Progenitor cell of endocrine pancreas (in vitro differentiated cells): ENCODE measurements at regions not wholly inside any gene's neighbourhood (a gene's known extent, or its start where the extent isn't known, plus 50 kb on each side); places are given as distances from the start of the nearest gene placed in this dataset.

Experiments used
- DNase-seq: peaks from one replicate; pipeline ENCODE4 v3.0.0; 2021; ENCODE audit warnings: low spot score; ENCODE audit not compliant: unreplicated experiment
- H3K27ac Mint-ChIP-seq: 2 replicates; pipeline ENCODE4 v1.8.0; 2021; ENCODE audit warnings: mild to moderate bottlenecking, moderate library complexity, mixed read lengths
- H3K27me3 Mint-ChIP-seq: 2 replicates; pipeline ENCODE4 v1.8.0; 2021; ENCODE audit warnings: mixed read lengths
- H3K36me3 Mint-ChIP-seq: 2 replicates; pipeline ENCODE4 v1.8.0; 2022; ENCODE audit warnings: mixed read lengths; ENCODE audit not compliant: insufficient read depth
- H3K4me1 Mint-ChIP-seq: 2 replicates; pipeline ENCODE4 v1.8.0; 2021; ENCODE audit warnings: low read depth, mixed read lengths
- H3K4me3 Mint-ChIP-seq: 2 replicates; pipeline ENCODE4 v1.8.0; 2021; ENCODE audit warnings: low read depth, mild to moderate bottlenecking, moderate library complexity, mixed read lengths
- H3K9me3 Mint-ChIP-seq: 2 replicates; pipeline ENCODE4 v1.8.0; 2021; ENCODE audit warnings: low read depth, mixed read lengths
- TF ChIP-seq, protein P1 (sequence below): fragments of 200-600 bp; sonication (generic); IDR thresholded peaks from one replicate; pipeline ENCODE4 v1.5.0; 2021; ENCODE audit warnings: antibody characterized with exemption, mild to moderate bottlenecking; ENCODE audit not compliant: unreplicated experiment

DNA sequence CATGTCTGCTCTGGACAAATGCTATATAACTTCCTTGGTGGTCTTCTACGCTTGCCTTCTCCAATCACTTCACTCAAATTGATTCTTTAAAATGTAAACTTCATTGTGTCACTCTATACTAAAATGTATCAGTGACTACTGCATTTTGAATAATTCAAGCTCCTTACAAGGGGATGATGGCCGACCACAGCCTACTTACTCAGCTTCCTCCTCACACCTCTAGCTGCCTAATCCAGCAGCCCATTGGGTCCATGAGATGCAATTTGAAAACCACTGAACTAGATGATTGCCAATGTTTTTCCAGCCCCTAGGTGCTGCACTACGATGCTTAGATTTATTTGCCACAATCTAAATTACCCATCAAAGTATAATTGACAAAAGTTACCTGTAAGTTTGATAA, 120.7 kb downstream of the CTAGE1 start:
- H3K4me3 Mint-ChIP-seq, result no peak overlapping the region
- H3K27ac Mint-ChIP-seq, result no peak overlapping the region
- H3K27me3 Mint-ChIP-seq, result no peaks in the 10 kb centered on the region
- H3K36me3 Mint-ChIP-seq, result no peaks in the 10 kb centered on the region
- no peak for DNase-seq
- no peaks in the 10 kb centered on the region for H3K9me3 Mint-ChIP-seq
- TF ChIP-seq, protein P1, sequence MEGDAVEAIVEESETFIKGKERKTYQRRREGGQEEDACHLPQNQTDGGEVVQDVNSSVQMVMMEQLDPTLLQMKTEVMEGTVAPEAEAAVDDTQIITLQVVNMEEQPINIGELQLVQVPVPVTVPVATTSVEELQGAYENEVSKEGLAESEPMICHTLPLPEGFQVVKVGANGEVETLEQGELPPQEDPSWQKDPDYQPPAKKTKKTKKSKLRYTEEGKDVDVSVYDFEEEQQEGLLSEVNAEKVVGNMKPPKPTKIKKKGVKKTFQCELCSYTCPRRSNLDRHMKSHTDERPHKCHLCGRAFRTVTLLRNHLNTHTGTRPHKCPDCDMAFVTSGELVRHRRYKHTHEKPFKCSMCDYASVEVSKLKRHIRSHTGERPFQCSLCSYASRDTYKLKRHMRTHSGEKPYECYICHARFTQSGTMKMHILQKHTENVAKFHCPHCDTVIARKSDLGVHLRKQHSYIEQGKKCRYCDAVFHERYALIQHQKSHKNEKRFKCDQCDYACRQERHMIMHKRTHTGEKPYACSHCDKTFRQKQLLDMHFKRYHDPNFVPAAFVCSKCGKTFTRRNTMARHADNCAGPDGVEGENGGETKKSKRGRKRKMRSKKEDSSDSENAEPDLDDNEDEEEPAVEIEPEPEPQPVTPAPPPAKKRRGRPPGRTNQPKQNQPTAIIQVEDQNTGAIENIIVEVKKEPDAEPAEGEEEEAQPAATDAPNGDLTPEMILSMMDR, result no peak
- peaks cover 10% of the 10 kb centered on the region for H3K4me1 Mint-ChIP-seq

DNA sequence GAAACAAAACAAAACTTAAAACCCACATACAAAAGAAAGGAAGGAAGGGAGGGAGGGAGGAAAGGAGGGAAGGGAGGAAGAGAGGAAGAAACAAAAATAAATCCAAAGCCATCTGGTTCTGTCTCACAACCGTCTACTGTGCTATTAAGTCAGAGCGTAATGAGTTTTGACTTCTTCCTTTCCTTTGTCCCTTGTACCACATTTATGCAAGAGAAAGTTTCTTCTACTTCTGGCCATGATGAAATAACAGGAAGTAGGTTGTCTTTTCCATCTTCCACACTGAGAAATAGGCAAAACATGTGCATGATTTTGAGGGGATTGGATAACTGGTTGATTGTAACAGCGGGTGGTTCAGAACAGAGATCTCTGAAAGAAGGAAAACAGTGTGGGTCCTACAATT, 121.4 kb downstream of the CTAGE1 start:
- peaks cover 3% of the 10 kb centered on the region for H3K4me1 Mint-ChIP-seq

DNA sequence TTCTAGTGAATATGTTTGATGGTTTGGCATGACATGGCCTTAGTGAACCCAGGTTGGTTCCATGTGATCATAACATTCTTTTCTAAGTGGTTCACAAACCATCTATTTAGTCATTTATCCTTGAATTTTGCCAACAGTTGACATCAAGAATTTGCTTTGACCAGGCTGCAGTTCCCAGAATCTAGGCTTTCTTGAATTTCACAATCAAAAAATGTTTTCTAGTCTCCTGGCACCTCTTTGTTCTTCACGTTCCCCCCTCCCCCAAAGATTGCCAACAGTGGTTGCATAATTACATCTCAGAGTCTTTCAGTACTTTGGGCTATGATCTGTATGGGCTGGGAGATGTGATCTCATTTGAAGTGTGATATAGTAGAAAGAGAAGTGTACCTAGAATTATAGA, 124.0 kb downstream of the GATA6 start:
- Mint-ChIP-seq H3K4me3 (no peak overlapping the region), H3K36me3 (no peaks in the 10 kb centered on the region), H3K27ac (no peak overlapping the region), H3K27me3 (no peaks in the 10 kb centered on the region), H3K4me1 (no peaks in the 10 kb centered on the region), H3K9me3 (peaks cover 4% of the 10 kb centered on the region)
- DNase-seq, result no peak
- TF ChIP-seq, protein P1, result no peak

More for the DNA sequence above, 121.4 kb downstream of the CTAGE1 start:
- DNase-seq, result no peak
- TF ChIP-seq, protein P1, result no peak
- Mint-ChIP-seq H3K27me3 (no peaks in the 10 kb centered on the region), H3K9me3 (no peaks in the 10 kb centered on the region), H3K27ac (no peak overlapping the region), H3K36me3 (no peaks in the 10 kb centered on the region), H3K4me3 (no peak overlapping the region)

DNA sequence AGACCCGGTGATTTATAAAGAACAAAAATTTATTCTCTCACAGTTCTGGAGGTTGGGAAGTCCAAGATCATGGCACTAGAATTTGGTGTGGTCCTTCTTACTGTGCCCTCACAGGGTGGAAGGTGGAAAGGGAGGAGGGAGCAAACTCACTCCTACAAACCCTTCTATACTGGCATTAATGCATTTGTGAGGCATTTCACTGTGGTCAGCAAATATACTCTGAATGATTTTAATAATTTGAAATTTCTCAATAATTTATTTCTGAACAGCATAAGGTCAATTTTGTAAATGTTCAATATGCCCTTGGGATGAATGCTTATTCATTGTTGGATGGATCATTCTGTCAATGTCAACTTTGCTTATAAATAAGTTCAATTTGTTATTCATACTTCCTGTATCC, 120.6 kb downstream of the GATA6 start:
- Mint-ChIP-seq H3K27me3 (peaks cover 4% of the 10 kb centered on the region), H3K4me3 (no peak overlapping the region), H3K36me3 (no peaks in the 10 kb centered on the region), H3K27ac (no peak overlapping the region), H3K9me3 (peaks cover 10% of the 10 kb centered on the region), H3K4me1 (no peaks in the 10 kb centered on the region)
- no peak for DNase-seq
- TF ChIP-seq, protein P1, result no peak

DNA sequence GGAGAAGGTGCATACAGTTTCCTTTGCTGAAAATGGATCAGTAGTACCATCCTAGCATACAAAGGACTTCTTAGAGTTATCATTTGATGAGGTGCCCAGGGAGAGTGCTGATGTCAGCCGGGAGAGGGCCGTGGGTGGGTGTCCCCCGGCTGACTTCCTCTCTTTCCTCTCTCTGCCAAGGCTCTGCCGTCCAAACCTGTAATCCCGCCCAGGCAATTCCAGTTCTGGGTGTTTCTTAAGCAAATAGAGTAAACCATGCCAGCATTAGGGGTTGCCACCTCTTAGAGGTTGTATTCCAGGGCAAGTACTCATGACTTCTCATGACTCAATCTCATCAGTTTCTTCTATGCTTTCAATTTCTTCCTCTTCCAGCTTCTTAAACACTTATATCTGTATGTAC, 117.2 kb downstream of the GATA6 start:
- no peak overlapping the region for H3K4me3 Mint-ChIP-seq
- no peaks in the 10 kb centered on the region for H3K36me3 Mint-ChIP-seq
- peaks cover 13% of the 10 kb centered on the region for H3K4me1 Mint-ChIP-seq
- TF ChIP-seq, protein P1, result no peak
- no peak for DNase-seq
- no peak overlapping the region for H3K27ac Mint-ChIP-seq
- H3K9me3 Mint-ChIP-seq, result peaks cover 15% of the 10 kb centered on the region
- peaks cover 4% of the 10 kb centered on the region for H3K27me3 Mint-ChIP-seq
